ENCODE measurements at regions not wholly inside any gene's neighbourhood (a gene's known extent, or its start where the extent isn't known, plus 50 kb on each side); places are given as distances from the start of the nearest gene placed in this dataset.
"Not testable (repeated sequence)": the region's sequence is repeated elsewhere in the genome, so short reads cannot be mapped to it uniquely, and the experiment has no call there.

DNA sequence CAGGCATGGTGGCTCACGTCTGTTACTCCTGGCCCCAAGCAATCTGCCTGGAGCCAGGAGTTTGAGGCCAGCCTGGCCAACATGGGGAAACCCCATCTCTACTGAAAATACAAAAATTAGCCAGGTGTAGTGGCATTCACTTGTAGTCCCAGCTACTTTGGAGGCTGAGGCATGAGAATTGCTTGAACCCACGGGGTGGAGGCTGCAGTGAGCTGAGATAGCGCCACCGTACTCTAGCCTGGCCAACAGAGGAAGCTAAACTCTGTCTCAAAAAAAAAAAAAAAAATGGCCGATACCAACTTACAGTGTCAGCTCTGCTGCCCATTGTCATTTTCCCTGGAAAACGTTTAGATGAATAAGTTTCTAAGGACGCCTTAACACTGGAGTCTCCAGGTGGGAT is 489.9 kb downstream of the TFAP2A start:
- no peak for DNase-seq

DNA sequence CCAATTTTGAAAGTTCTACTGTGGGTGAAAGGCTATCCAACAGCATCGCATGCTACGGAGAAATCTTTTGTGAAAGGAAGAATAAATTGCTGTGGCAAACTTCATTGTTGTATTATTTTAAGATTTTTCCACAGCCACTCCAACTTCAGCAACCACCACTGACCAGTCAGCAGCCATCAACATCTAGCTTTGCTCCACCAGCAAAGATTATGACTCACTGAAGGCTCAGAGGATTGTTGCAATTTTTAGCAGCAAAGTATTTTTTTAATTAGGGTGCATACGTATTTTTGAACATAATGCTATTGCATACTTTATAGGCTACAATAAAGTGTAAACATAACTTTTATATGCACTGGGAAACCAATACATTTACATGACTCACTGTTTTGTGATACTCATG is 493.5 kb downstream of the TFAP2A start:
- DNase-seq, result no peak

DNA sequence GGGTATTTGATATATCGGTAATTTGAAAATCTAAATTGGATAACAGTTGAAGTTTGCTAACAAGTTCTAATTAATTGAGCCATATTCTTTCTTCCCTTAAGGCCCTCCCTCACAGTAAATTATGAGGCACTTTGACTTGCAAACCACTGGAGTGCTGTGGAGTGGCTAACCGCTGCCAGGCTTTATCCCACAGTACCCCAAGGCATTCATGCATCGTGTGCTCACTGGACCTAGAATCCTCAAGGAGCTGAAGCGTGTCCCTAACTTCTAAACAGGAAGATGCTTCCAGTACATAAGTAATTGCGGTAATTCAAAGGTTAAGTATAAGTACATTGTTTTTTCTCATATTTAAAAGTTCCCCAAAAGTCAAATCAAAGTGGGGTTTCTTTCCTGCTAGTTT is 499.9 kb downstream of the TFAP2A start:
- no peak for DNase-seq

DNA sequence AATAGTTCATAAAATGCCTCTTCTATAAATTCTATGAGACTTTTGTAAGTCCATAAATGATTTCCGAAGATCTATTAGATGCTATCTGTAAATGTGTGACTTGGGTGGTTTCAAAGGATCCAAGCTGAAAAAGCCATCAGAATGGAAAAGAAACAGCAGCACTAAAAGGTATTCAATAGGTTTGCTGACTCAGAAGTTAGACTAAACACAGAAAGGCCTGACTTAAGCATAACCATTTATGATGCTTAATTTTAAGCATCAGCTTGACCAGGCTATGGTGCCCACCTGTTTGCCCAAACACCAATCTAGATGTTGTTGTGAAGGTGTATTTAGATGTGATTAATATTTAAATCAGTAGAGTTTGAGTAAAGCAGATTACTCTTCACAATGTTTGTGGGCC is 513.5 kb downstream of the TFAP2A start:
- no peak for DNase-seq

DNA sequence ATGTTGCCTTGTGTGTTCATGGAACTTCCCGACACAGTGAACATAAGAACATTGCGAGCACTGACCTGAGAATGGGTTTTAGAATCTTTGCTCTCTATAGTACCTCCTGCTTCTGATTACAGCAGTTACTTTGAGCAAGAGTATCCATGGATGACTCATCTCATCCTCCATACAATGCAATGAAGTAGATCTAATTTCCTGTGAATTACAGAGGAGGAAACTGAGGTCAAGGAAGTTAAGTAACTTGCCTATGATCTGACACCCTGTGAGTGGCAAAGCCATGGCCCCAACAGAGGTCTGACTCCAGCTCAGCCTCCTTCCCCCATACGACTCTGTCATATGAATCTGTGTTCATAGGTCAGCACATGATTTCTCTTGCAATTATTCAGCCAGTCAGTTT is 518.1 kb downstream of the TFAP2A start:
- DNase-seq, result no peak

DNA sequence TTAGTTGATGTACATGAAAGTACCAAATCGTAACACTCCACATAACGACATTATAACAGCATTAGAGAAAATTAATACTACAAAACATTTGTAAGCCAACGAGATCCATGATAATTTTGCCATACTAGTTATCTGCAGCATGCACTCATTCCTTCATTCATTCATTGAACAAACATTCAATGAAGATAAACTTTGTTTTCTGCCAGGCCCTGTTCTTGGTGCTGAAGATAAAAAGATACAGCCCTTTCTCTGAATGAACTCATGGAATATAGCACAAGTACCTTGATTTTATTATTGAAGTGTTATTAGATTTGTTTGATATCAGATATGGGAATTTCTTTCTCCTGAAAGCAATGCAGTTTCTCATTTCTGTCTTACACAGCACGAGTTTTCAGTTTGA is 524.0 kb downstream of the TFAP2A start:
- no peak for DNase-seq

DNA sequence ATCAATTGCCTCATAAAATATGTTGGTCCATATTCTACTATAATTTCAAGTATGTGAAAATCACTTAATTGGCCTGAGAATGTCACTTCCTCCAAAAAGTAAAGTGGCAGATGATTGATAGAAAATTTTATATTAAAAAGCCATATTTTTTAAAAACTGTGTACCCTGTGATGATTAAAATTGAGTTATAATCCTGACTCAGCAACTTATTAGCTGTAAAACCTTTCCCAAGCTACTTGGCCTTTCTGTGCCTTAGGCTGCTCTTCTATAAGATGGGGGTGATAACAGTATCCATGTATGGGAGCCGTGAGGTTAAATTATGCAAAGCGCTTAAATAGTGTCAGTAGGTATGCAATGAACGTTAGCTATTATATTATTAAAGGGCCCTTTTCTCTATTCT is 524.4 kb downstream of the TFAP2A start:
- no peak for DNase-seq

DNA sequence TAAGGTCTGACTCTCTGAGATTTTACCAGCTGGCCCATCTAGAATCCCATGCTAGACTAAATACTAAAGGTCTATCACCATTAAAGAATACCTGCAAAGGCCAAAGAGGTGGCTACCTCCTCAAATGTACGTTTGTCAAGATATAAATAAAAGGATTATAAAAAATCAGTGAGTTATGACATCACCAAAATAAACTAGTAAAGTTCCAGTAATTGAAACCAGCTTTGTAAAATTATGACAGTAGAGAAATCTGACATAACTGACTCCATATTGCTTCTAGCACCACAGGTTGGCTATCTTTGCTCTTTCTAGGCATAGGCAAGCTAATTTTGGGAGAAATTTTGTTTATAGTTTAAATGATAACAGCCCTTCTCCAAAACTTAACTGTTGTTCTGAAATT is 536.3 kb downstream of the TFAP2A start:
- no peak for DNase-seq

DNA sequence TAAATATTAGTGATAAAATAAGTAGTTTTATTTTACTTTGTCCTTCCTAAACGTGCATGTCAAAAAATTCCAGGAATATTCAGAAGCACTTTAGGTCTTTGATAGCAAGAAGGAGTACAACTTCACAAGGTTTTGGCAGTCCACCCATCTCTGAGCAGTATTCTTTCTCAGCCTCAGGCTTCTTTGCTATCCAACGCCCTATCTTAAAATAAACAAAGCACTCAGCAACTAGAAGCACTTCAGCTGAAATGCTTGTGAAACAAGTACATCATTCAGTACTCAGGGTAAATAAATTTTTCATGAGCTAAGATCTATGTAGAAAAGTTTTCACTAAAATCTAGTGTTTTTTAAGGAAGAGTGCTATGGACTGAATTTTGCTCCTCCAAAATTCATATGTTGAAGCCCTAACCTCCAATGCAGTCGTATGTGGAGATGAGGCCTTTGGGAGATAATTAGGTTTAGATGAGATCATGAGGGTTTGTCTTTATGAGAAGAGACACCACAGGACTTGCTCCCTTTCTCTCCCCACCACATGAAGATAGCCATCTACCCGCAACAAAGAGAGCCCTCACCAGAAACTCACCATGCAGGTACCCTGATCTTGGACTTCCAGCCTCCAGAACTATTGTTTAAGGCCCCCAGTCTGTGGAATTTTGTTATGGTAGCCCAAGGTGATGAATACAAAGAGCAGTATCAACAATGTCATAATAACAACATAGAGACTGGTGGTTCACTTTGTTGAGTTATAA is 539.1 kb downstream of the TFAP2A start:
- no peak for DNase-seq

DNA sequence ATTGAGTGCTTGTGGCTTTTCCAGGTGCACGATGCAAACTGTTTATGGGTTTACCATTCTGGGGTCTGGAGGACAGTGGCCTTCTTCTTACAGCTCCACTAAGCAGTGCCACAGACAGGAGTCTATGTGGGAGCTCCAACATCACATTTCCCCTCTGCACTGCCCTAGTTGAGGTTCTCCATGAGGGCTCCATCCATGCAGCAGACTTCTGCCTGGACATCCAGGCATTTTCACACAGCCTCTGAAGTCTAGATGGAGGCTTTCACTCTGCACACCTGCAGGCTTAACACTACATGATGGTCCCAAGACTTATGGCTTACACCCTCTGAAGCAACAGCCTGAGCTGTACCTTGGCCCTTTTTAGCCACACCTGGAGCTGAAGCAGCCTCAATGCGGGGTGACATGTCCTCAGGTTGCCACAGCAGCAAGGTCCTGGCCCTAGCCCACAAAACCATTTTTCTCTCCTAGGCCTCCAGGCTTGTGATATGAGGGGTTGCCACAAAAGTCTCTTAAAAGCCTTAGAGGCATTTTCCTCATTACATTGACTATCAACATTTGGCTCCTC is 552.2 kb downstream of the TFAP2A start:
- DNase-seq, result no peak

DNA sequence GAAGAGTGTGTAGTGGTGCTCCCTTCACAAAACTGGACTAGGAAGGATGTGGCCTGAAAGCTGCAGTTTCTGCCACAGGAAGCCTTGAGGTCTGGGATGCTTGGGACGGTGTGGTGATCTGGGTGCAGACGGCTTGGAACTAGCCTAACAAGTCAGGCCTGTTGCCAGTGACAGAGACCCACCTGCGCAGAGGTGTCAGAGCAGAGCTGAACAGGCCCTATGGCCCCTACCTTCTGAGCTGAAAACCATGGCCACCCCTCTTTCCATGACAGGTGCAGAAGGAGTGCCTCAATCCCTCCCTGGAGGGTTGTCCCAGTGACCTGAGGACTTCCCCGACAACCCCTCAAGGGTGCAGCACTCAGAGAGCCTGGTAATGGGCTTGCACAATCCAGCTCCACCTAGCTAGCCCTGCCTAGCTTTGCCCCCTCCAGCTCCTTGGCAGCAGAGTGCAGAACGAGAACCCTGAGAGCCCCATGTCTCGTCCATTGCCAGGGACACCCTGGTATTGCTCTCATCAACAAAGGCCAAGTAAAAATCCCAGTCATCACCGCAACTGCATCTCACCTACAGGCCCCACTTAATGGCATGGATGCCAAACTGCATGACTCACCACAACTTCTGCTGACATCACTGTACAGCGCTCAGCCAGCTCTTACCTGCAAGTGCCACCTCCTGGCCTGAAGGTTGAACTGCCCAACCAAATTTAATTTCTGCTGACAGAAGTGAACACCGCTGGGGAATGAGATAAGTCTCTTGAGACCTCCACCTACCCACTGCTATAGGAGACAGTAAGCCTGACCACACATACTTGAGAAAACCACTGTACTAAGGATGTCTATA is 563.1 kb downstream of the TFAP2A start:
- DNase-seq, result no peak

DNA sequence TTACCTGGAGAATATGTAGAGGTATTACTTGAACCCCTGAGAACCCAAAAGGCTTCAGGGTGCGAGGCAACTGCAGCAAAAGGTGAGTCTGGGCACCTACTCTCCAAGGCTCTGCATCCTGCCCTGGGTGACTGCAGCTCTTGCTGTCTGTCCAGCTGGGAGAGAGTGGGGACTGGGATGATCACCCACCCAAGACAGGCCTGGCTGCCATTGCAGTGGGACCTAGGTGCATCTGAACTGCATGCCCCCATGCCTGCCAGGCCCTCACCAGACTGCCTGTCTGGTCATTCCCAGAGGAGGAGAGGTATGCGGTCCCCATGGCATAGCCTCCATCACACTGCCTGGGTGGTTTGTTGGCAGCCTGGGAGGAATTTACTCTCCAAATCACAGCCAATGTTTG is 563.9 kb downstream of the TFAP2A start:
- no peak for DNase-seq

DNA sequence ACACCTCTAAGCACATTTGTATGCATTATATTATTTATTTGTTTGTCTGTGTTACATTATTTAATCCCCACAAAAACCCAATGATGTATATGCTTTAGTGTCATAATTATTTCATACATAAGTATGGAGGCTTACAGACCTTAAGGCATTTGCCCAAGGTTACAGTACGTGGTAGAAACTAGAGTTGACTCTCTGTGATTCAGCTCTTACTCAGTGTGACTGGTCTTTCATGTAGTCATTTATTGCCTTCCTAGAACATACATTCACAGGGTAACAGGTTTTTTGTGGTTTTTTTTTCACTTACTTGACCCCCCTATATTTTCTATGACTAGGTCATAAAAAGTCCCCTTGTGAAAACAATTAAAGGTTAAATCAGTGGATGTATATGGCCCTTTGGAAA is 566.8 kb downstream of the TFAP2A start:
- no peak for DNase-seq

DNA sequence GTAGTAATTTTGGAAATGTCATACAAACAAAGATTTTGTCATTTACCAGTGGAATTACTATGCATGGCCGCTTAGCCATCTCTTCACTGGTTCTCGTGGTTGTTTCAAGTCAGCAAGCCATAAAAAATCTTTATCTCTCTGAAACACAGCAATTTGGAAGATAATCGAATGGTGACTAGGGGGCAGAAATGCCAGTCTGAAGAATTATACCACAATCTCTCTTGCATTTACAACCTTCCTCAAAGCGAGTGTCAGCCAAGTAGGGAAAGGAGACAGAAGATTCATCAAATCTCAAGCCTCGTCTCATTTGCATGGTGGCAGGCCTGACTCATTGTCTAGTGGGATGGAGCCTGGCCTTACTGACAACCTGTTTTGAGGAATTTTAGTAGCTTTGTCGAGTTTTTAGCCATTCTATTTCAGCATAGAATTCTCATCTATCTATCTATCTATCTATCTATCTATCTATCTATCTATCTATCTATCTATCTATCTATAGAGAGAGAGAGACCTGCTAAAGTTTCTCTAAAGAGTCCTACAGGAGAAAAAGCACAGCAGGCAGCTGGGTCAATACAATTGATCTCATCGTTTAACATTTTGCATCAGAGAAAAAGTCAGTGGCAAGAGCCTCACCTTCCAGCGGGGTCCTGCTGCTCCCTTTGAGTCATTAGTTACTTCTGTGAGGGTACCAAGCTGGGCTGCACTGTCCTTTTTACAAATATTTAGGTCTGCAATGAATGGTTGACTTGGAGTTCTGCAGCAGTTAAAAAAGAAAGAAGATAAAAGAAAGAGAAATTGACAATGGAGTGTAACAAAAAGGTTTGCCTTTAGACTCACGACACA is 572.8 kb downstream of the TFAP2A start:
- no peak for DNase-seq

DNA sequence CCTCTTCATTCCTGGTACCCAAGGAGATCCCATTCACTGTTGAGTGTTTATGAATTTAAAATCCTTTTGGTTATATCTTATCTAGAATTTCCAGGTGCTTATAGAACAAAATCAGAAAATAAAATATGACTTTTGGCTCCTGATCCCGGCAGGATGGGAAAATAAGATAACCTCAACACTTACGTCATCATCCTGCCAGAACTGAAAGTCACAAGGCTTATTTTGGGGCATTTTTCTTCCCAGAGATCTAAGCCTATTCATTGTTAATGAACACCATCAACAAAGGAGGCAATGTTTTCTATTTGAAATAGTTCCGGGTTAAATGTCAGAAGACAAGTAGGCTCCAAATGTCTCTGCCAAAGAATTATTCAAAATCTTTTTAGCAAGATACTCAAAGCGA is 580.6 kb downstream of the TFAP2A start:
- DNase-seq, result no peak

DNA sequence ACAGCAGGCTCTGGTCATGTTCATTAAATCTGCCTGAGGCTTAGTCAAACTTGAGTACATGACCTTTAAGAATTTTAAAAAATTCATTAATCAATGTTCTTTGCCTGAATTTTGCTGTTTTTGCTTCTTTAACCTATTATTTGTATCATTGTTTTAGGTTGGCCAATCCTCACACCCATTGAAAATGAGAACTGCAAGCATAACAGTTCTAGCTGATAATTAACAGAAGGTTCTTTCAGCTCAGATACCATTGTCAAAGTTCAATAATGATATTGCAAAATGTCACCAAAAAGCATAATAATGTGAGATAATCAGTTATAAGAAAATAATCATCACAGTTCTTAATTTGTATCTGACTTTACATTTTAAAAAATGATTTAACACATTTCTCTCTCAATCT is 583.1 kb downstream of the TFAP2A start:
- no peak for DNase-seq

DNA sequence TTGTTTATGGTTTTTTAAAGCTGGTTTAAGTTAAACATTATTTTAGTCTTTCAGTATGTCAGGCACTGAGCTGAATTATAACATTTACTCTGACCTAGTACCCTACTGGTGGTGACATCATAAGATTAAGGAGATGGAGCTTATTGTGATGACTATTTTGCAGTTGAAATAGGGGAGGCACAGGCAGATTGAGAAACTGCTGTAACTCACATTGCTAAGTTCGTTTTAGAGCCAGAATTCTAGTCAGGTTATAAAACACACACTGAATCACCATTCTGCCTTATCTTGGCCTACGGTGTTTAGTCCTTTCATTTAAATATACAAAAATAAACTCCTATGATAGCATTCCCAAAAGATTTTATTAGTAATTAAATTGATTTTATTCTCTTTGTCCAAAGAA is 584.1 kb downstream of the TFAP2A start:
- no peak for DNase-seq

DNA sequence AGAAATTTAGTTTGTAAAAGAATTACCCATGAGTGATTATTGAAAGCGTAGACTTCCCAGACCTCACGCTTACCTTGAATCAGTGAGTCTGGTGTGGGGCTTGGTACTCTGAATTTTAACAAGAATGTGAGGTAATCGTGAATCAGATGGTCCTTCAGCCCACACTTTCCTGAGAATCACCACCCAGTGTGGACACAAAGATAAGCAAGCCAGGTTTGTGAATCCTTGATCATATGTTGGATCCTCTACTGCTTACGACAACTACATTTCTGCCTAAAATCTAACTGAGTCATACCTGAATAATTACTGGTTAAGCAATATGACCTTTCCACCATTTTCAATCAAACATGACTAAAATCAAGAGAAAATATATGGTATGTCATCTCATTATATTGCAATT is 589.3 kb downstream of the TFAP2A start:
- no peak for DNase-seq

DNA sequence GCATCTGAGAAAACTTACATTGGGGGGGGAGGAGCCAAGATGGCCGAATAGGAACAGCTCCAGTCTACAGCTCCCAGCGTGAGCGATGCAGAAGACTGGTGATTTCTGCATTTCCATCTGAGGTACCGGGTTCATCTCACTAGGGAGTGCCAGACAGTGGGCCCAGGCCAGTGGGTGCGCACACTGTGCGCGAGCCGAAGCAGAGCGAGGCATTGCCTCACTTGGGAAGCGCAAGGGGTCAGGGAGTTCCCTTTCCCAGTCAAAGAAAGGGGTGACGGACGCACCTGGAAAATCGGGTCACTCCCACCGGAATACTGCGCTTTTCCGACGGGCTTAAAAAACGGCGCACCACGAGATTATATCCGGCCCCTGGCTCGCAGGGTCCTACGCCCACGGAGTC is 604.1 kb downstream of the TFAP2A start:
- not testable (repeated sequence) for DNase-seq

DNA sequence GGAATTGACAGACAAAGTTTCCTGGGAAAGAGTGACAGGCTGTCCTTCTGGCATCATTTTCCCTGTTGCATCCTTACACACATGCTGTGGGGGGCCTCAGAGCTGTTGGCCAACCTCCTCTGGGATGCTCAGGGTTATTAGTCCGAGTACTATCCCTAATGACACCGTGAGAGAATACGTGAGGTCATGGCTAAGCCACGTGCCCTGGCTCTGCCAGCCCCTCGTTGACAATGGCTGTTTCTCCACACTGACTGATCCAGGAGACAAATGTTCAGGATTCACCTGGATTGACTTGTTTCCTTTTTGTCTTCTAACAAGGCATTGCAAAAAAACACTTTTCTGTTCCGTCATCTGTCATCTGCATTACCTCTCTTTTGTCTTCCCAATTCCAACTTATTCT is 604.6 kb downstream of the TFAP2A start:
- no peak for DNase-seq

DNA sequence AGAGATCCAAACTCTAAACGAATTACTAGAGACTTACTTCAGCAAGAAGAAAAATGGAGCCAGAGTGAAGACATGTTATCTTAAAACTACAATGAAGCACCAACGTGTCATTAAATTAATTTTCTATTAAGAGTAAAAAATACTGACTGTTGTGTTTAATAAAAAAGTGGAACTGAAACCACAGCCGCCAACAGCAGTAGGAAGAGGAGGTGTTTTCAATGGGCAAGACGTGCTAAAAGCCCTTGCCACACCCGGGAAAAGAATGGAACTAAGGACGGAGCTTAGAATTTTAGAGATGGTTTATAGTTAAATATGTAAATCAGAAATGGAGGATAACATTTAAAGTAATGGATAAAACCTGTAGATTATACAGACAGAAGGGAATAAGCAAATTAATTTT is 608.7 kb downstream of the TFAP2A start:
- DNase-seq, result no peak

DNA sequence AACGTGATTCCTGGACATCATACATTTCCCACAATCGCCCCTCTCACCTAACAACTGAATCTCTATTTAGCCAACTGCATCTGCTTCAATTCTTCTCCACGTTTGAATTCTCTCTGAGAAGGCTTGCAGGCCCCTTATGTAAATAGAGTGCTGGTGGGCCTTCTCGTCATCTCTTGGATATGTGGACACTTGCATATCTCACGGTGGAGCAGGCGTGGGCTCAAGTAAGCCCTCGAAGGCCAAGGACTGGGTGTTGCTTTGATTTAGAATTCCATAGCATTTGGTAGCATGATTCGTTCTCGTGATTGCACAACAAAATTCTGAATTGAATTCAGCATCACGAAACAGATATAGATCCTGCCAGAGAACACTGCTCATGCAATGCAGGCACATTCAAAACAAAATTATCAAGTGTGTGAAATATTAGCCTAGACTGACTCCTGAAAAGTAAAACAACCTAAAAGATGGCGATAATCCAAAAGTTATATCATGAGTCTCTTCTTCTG is 613.6 kb downstream of the TFAP2A start:
- no peak for DNase-seq

DNA sequence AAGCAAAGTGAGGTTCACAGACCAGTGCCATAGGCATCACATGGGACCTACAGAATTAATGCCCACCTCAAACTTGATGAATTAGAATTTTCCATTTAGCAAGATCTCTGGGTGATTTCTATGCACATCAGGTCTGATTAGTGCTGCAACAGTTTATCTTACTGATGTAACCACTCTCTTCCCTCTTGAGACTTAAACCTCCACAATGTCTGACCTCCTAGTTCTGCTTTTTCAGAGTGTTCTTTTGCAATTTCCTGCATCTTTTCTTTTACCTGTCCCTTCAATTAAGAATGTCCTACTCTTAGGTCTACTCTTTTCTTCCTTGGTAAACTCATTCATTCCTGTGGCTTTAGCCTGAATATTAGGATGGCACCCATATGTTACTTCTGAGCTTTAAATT is 615.3 kb downstream of the TFAP2A start:
- DNase-seq, result no peak

Data from NCI-H345 (cell line).